Endodermal cell (in vitro differentiated cells): ENCODE measurements at regions not wholly inside any gene's neighbourhood (a gene's known extent, or its start where the extent isn't known, plus 50 kb on each side); places are given as distances from the start of the nearest gene placed in this dataset.
"Not testable (repeated sequence)": the region's sequence is repeated elsewhere in the genome, so short reads cannot be mapped to it uniquely, and the experiment has no call there.

Experiments
- DNase-seq: peaks from one replicate; pipeline ENCODE4 v3.0.0-alpha.2; 2017
- H3K27ac ChIP-seq: 2 replicates; pipeline ENCODE4 v1.5.1; 2013; ENCODE audit warnings: mild to moderate bottlenecking, low read depth, low read length, moderate library complexity
- H3K27me3 ChIP-seq: 2 replicates; pipeline ENCODE4 v1.6.1; 2013; ENCODE audit warnings: mild to moderate bottlenecking, low read length, moderate library complexity; ENCODE audit not compliant: insufficient read depth, control insufficient read depth, poor library complexity, severe bottlenecking
- H3K36me3 ChIP-seq: 2 replicates; pipeline ENCODE4 v1.7.0; 2013; ENCODE audit warnings: mild to moderate bottlenecking, low read length, moderate library complexity; ENCODE audit not compliant: control insufficient read depth, insufficient read depth
- H3K4me1 ChIP-seq: one replicate; pipeline ENCODE4 v1.7.0; 2013; ENCODE audit warnings: low read length; ENCODE audit not compliant: control insufficient read depth, insufficient read depth
- H3K4me3 ChIP-seq: 2 replicates; pipeline ENCODE4 v1.5.1; 2013; ENCODE audit warnings: mild to moderate bottlenecking, low read length, moderate library complexity
- H3K9ac ChIP-seq: 2 replicates; pipeline ENCODE4 v1.6.1; 2013; ENCODE audit warnings: mild to moderate bottlenecking, low read length, moderate library complexity; ENCODE audit not compliant: poor library complexity, severe bottlenecking; ENCODE audit errors: extremely low read depth
- H3K9me3 ChIP-seq: 2 replicates; pipeline ENCODE4 v1.6.1; 2013; ENCODE audit warnings: mild to moderate bottlenecking, low read length, moderate library complexity; ENCODE audit not compliant: control insufficient read depth
- H3K27ac Mint-ChIP-seq: 2 replicates; pipeline ENCODE4 v1.8.0; 2020; ENCODE audit warnings: mixed read lengths
- H3K27me3 Mint-ChIP-seq: 2 replicates; pipeline ENCODE4 v1.8.0; 2021; ENCODE audit warnings: mild to moderate bottlenecking, mixed read lengths; ENCODE audit not compliant: insufficient read depth
- H3K36me3 Mint-ChIP-seq: 2 replicates; pipeline ENCODE4 v1.8.0; 2020; ENCODE audit warnings: low read depth, mixed read lengths
- H3K4me1 Mint-ChIP-seq: 2 replicates; pipeline ENCODE4 v1.8.0; 2020; ENCODE audit warnings: mixed read lengths
- H3K4me3 Mint-ChIP-seq: 2 replicates; pipeline ENCODE4 v1.8.0; 2020; ENCODE audit warnings: mild to moderate bottlenecking, moderate library complexity, mixed read lengths
- H3K9me3 Mint-ChIP-seq: 2 replicates; pipeline ENCODE4 v1.8.0; 2020; ENCODE audit warnings: mild to moderate bottlenecking, mixed read lengths
- CTCF ChIP-seq: fragments of 200-600 bp; sonication (generic); conservative IDR thresholded peaks from 2 replicates; pipeline ENCODE4 v1.5.0; 2021; ENCODE audit warnings: antibody characterized with exemption, mild to moderate bottlenecking
- WGBS, 2 experiments: methylation state at CpG; one replicate each; pipeline versions ENCODE4 v1.1.5 to v1.1.7; 2013; ENCODE audit warnings: missing lambda C conversion rate in 2 of 2, mixed read lengths in 1 of 2; ENCODE audit not compliant: insufficient coverage in 1 of 2, insufficient read length in 1 of 2; 5-methylcytosine and 5-hydroxymethylcytosine counted together

GRCh38 chr5:118466418-118466817 is 521.9 kb downstream of the DTWD2 start:
- TF ChIP-seq CTCF, result no peak
- Mint-ChIP-seq H3K27ac (no peak overlapping the region), H3K27me3 (no peaks in the 10 kb centered on the region), H3K36me3 (no peaks in the 10 kb centered on the region), H3K9me3 (no peaks in the 10 kb centered on the region), H3K4me1 (no peaks in the 10 kb centered on the region), H3K4me3 (no peak overlapping the region)
- DNase-seq, result no peak
- Histone ChIP-seq H3K4me1 (no peaks in the 10 kb centered on the region), H3K36me3 (no peaks in the 10 kb centered on the region), H3K9me3 (no peaks in the 10 kb centered on the region), H3K27me3 (no peaks in the 10 kb centered on the region), H3K9ac (no peak overlapping the region), H3K27ac (no peak overlapping the region), H3K4me3 (no peak overlapping the region)
- WGBS, 2 experiments, result 93 to 100% methylated on average over 3 to 4 of the region's 5 CpGs

GRCh38 chr5:118462276-118462675 is 526.1 kb downstream of the DTWD2 start:
- not testable (repeated sequence) for H3K9ac ChIP-seq, H3K4me1 Mint-ChIP-seq, H3K27me3 ChIP-seq, H3K4me3 ChIP-seq, H3K36me3 Mint-ChIP-seq, H3K27ac Mint-ChIP-seq, DNase-seq, H3K36me3 ChIP-seq, H3K27me3 Mint-ChIP-seq, H3K9me3 ChIP-seq, H3K4me3 Mint-ChIP-seq, H3K4me1 ChIP-seq, H3K9me3 Mint-ChIP-seq, H3K27ac ChIP-seq
- 93% methylated on average over 2 of the region's 2 CpGs; no CpG with 5 or more reads in 1 of the 2 experiments for WGBS, 2 experiments

- no peak overlapping the region for H3K4me3 ChIP-seq
- no peaks in the 10 kb centered on the region for H3K36me3 ChIP-seq
- no peaks in the 10 kb centered on the region for H3K4me1 ChIP-seq
- H3K4me1 Mint-ChIP-seq, result no peaks in the 10 kb centered on the region
- no peak overlapping the region for H3K4me3 Mint-ChIP-seq
- H3K9me3 ChIP-seq, result no peaks in the 10 kb centered on the region
- no peak overlapping the region for H3K27ac Mint-ChIP-seq
- no peaks in the 10 kb centered on the region for H3K27me3 Mint-ChIP-seq
- TF ChIP-seq CTCF, result no peak
- WGBS, 2 experiments, result 80 to 88% methylated on average over 1 to 3 of the region's 3 CpGs
- no peaks in the 10 kb centered on the region for H3K9me3 Mint-ChIP-seq
- H3K27me3 ChIP-seq, result no peaks in the 10 kb centered on the region
- no peak overlapping the region for H3K27ac ChIP-seq
- H3K9ac ChIP-seq, result no peak overlapping the region
- H3K36me3 Mint-ChIP-seq, result no peaks in the 10 kb centered on the region
- no peak for DNase-seq
Observed at GRCh38 chr5:118461436-118461835, 526.9 kb downstream of the DTWD2 start.

- H3K27me3 Mint-ChIP-seq, result no peaks in the 10 kb centered on the region
- Histone ChIP-seq H3K27ac (no peak overlapping the region), H3K36me3 (no peaks in the 10 kb centered on the region), H3K9me3 (no peaks in the 10 kb centered on the region), H3K4me3 (no peak overlapping the region), H3K27me3 (no peaks in the 10 kb centered on the region), H3K4me1 (no peaks in the 10 kb centered on the region), H3K9ac (no peak overlapping the region)
- no peaks in the 10 kb centered on the region for H3K9me3 Mint-ChIP-seq
- TF ChIP-seq CTCF, result no peak
- no peak overlapping the region for H3K4me3 Mint-ChIP-seq
- no peak for DNase-seq
- H3K27ac Mint-ChIP-seq, result no peak overlapping the region
- no peaks in the 10 kb centered on the region for H3K36me3 Mint-ChIP-seq
- WGBS, 2 experiments, result 91 to 94% methylated on average over 3 to 5 of the region's 5 CpGs
- H3K4me1 Mint-ChIP-seq, result no peaks in the 10 kb centered on the region
Observed at GRCh38 chr5:118459490-118459889, 528.9 kb downstream of the DTWD2 start.
